ENCODE measurements at regions not wholly inside any gene's neighbourhood (a gene's known extent, or its start where the extent isn't known, plus 50 kb on each side); places are given as distances from the start of the nearest gene placed in this dataset.
"Not testable (repeated sequence)": the region's sequence is repeated elsewhere in the genome, so short reads cannot be mapped to it uniquely, and the experiment has no call there.

- peak in 21 of 56 donors; percentile 0 to 32 (median 7) for DNase-seq
Measured at GRCh38 chr4:147157860-147158701, 212.4 kb upstream of the TTC29 start.

GRCh38 chr4:147160908-147161513 is 215.3 kb upstream of the TTC29 start:
- DNase-seq = peak in 7 of 56 donors; percentile 1 to 33 (median 4)

GRCh38 chr4:147163311-147163710 is 217.6 kb upstream of the TTC29 start:
- DNase-seq = no peak

- not testable (repeated sequence) for DNase-seq
Measured at GRCh38 chr4:147168200-147168599, 222.5 kb upstream of the TTC29 start.

- DNase-seq = no peak
Measured at GRCh38 chr4:147173322-147173721, 227.7 kb upstream of the TTC29 start.

- DNase-seq = no peak
Measured at GRCh38 chr4:147173797-147174432, 228.3 kb upstream of the TTC29 start.

- no peak for DNase-seq
Measured at GRCh38 chr4:147174591-147174990, 228.9 kb upstream of the TTC29 start.

GRCh38 chr4:147175460-147176025 is 229.9 kb upstream of the TTC29 start:
- DNase-seq = no peak

- no peak for DNase-seq
Measured at GRCh38 chr4:147182041-147182440, 236.4 kb upstream of the TTC29 start.

GRCh38 chr4:147192679-147193078 is 247.0 kb upstream of the TTC29 start:
- DNase-seq = no peak

GRCh38 chr4:147194114-147194513 is 248.4 kb upstream of the TTC29 start:
- DNase-seq = no peak

- DNase-seq = no peak
Measured at GRCh38 chr4:147194604-147195003, 248.9 kb upstream of the TTC29 start.

- DNase-seq = no peak
Measured at GRCh38 chr4:147195386-147195785, 249.7 kb upstream of the TTC29 start.

- no peak for DNase-seq
Measured at GRCh38 chr4:147198411-147199051, 252.9 kb upstream of the TTC29 start.

GRCh38 chr4:147201016-147201415 is 255.4 kb upstream of the TTC29 start:
- DNase-seq = no peak

GRCh38 chr4:147206807-147207206 is 261.1 kb upstream of the TTC29 start:
- no peak for DNase-seq

- DNase-seq = no peak
Measured at GRCh38 chr4:147207911-147208310, 262.2 kb upstream of the TTC29 start.

GRCh38 chr4:147217655-147218054 is 263.2 kb upstream of the EDNRA start:
- no peak for DNase-seq

- no peak for DNase-seq
Measured at GRCh38 chr4:147219145-147219544, 261.8 kb upstream of the EDNRA start.

GRCh38 chr4:147220833-147221232 is 260.1 kb upstream of the EDNRA start:
- DNase-seq = no peak

GRCh38 chr4:147222906-147223305 is 258.0 kb upstream of the EDNRA start:
- no peak for DNase-seq

GRCh38 chr4:147223576-147223975 is 257.3 kb upstream of the EDNRA start:
- DNase-seq = no peak

All from amygdala (tissue), 56 donors.